LNCaP clone FGC (cell line): ENCODE measurements at regions not wholly inside any gene's neighbourhood (a gene's known extent, or its start where the extent isn't known, plus 50 kb on each side); places are given as distances from the start of the nearest gene placed in this dataset.

ENCODE experiments used
- DNase-seq: peaks from one replicate; pipeline ENCODE4 v3.0.0-alpha.2; 2011; ENCODE audit warnings: low read depth
- H3K4me3 ChIP-seq: 2 replicates; pipeline ENCODE4 v1.5.1; 2011; ENCODE audit warnings: mild to moderate bottlenecking, low read depth, low read length, control low read depth
- TF ChIP-seq, protein P1 (sequence below): IDR thresholded peaks from 2 replicates; pipeline ENCODE4 v1.5.1; 2012; ENCODE audit warnings: mild to moderate bottlenecking; ENCODE audit not compliant: control insufficient read depth, insufficient read depth; ENCODE audit errors: extremely low read depth

DNA sequence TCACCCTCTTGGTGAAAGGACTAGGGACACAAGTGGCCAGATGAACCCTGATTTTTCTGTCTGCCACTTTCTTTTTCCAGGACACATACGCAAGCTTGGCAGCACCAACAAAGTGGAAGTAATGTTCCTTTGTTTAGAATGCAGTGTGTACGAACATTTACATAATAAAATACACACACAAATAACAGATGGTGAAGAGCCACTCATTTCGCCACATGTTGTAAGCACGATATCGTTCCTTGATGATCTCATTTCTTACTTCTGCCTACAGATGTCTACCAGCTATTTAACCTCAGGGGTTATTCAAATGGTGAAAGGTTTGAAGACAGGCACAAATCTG lies 670.2 kb upstream of the CXADR start:
- TF ChIP-seq, protein P1, sequence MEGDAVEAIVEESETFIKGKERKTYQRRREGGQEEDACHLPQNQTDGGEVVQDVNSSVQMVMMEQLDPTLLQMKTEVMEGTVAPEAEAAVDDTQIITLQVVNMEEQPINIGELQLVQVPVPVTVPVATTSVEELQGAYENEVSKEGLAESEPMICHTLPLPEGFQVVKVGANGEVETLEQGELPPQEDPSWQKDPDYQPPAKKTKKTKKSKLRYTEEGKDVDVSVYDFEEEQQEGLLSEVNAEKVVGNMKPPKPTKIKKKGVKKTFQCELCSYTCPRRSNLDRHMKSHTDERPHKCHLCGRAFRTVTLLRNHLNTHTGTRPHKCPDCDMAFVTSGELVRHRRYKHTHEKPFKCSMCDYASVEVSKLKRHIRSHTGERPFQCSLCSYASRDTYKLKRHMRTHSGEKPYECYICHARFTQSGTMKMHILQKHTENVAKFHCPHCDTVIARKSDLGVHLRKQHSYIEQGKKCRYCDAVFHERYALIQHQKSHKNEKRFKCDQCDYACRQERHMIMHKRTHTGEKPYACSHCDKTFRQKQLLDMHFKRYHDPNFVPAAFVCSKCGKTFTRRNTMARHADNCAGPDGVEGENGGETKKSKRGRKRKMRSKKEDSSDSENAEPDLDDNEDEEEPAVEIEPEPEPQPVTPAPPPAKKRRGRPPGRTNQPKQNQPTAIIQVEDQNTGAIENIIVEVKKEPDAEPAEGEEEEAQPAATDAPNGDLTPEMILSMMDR, result no peak
- DNase-seq, result no peak
- H3K4me3 ChIP-seq, result no peak overlapping the region

DNA sequence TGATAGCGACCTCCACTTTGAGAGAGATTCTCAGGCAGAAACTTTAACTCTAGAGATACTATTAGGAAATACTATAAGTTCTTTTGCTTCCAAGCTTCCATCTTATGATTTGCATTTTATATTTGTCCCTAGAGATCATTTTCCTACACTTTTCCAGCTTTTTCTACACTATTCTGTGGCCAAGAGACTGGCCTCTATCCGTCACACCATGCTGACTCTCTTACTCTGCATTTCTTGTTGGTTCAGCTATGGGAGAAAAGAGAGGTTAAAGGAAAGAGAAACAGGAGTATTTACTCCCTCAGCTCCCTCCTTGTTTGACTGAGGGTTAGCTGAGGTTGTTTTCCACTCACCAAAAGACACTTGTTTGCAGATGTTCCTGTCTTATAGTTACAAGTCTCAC lies 665.6 kb upstream of the CXADR start:
- DNase-seq, result no peak
- H3K4me3 ChIP-seq, result no peak overlapping the region
- TF ChIP-seq, protein P1, result no peak

DNA sequence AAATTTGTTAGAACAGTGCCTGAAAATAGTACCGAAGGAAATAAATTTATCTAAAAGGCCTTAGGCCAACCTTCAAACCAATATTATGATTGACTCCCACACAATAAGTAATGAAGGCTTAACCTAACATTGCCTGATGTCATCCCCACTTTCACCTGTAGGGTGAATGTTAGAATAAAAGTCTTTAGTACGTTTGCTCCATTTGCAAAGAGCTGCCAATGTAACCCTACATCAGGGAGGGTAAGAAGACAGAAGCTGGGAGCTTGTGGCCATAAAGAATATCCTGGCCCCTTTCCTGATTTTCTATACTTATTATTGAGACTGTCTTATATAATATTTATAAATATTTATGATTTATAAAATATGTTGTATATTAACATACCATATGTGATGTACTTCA lies 661.8 kb upstream of the CXADR start:
- TF ChIP-seq, protein P1, result no peak
- no peak for DNase-seq
- no peak overlapping the region for H3K4me3 ChIP-seq

DNA sequence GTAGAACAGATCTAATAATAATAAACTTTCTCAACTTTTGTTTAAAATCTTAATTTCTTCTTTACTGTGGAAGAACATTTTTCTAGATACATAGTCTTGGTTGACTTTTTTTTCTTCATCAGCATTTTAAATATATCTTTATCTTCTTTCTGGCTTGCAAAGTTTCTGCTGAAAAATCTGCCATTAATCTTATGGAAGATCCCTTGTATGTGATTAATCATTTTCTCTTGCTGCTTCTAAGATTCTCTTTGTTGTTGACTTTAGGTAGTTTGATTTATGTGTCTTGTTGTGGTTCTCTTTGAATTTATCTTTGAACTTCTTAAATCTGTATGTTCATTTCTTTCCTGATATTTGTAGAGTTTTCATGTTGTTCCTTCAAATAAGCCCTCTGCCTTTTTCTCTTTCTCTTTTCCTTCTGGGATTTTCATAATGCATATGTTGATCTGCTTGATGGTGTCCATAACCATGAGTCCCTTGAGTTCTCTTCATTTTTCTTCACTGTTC lies 657.6 kb upstream of the CXADR start:
- DNase-seq, result no peak
- TF ChIP-seq, protein P1, result no peak

DNA sequence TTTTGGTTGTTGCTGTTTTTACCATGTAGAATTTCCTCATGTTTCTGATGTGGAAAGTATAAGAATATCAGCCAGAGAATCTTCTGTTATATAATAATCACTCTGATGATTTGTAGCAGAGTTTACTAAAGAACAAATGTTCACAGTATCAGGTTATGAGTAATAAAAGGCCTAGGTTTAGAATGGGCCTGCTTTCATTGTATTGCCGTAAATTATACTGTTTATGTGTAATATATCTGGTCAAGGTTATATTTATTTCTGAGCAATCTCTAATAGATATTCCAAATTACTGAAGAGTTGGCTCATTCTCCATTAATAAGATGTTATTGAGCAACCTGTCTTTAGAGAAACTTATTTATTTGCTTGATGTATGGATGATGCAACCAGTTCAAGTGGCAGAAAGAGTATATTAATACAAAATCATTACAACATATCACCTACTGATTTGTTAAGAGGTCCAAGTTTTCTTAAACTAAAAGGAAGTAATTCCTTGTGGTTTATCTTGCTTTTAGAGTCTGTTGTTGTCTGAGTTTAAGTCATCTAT lies 649.4 kb upstream of the CXADR start:
- DNase-seq, result no peak
- TF ChIP-seq, protein P1, result no peak
- H3K4me3 ChIP-seq, result no peak overlapping the region

More for the DNA sequence above, 657.6 kb upstream of the CXADR start:
- H3K4me3 ChIP-seq, result no peak overlapping the region

DNA sequence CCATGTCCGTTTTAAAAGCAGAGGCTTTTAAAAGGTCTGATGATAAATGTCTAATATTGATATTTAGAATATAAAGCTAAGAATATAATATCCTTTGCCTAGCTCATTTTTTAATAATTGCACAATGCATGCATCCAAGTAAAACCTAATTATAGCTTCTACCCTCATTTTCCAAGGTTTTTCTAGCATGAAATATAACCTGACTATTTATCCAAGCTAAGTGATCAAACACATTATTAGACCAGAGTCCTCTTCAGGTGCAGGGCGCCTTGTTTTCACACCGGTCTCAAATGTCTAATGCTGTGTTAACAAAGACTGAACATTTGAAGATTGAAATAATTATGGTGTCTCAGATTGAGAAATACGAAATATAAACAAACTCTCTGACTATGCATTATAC lies 648.9 kb upstream of the CXADR start:
- H3K4me3 ChIP-seq, result no peak overlapping the region
- DNase-seq, result no peak
- TF ChIP-seq, protein P1, result no peak

DNA sequence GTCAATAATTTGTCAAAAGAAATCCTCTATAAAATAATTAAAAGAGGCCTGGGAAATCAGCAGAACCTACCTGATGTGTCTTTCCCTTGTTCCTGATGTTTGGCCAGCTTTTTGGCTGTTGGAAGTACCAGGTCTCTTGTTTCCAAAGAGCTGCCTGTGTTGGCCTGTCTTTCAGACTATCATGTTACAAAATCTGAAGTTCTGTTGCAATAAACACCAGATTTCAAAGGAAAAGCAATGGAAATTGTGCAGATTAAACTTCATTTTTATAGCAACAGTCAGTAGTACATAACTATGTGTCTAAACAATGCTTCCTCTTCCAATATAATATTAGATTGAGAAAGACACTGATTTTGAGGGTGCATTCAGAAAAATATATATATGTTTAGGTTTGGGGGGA lies 647.2 kb upstream of the CXADR start:
- no peak for DNase-seq
- TF ChIP-seq, protein P1, result no peak
- no peak overlapping the region for H3K4me3 ChIP-seq
